ENCODE measurements at regions not wholly inside any gene's neighbourhood (a gene's known extent, or its start where the extent isn't known, plus 50 kb on each side); places are given as distances from the start of the nearest gene placed in this dataset.

DNA sequence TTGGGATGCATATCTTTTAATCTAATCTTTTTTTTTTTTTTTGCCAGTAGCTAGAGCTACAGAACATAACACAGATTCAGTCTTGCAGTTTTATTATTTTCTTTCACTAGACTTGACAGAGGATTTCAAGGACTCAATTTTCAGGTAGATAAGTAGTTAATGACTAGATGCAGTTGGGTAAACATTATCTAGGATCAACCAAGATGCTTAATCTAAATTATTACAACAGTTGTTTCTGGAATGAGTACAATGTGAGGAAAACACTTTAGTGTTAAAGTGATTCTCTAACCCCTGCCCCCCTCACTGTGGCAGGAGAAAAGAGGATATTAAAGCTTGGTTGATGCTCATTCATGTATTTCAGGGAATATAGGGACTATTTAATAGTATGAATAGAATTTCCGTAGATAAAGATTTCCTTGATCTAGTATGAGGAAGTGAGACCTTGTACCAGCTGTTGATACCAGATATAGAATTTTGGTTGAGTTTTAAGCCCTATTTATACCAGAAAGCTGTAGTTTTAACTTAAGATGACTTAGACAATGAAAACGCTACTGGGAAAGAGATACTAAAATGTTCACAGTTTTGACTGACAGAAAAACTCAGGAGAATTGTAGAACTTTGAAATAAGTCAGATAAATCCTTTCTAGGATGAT, 389.0 kb upstream of the C2CD4B start:
- peak; percentile 21 for DNase-seq

DNA sequence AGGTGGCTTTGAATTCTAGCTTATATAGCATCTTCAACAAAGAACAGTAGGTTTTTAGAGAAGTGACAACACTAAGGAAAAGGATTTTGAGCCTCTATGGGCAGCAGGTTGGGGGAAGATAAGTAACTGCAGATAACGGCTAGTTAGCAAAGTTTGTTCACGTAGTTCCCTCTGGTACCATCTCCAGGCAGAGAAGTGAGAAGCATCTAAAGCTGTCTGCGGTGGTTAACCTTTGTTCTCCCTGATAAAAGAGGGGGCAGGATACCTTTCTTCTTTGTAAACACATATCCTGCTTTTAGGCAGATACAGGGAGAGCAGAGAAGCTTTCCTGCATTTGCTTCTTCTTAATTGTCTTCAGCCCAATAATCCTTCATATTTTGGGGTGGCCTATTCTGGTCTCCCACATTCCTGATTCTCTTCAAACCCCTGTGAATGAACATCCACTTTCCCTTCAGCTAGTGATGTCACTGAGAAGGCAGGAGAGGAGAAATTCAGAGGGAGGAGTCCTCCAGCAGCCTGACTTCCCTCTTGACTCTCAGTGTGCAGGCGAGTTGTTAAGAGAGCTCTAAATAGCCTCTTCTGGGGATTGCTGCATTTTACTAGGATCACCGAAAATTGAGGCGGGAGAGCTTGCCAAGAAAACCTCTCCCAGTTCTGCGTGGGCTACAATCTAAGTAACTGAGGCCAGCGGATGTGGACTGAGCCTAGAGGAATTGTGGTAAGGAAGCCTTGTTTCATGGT, 393.7 kb upstream of the C2CD4B start:
- DNase-seq, result peak; percentile 53

DNA sequence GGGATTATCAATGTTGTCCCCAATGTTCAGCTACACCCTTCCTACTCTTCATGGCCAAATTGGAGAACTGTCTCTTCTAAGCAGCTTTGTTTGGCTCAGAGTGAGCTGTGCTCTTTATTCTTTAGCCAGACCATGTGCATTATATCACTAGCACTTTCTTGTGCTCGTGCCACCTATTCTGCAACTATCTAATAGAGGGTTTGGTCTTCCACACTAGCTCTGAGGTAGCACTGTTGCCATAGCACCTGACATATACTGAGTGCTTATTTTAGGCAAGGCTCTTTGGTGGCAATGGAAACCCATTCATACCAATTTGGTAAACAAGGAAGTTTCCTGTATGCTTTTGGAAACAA, 394.3 kb upstream of the C2CD4B start:
- no peak for DNase-seq

DNA sequence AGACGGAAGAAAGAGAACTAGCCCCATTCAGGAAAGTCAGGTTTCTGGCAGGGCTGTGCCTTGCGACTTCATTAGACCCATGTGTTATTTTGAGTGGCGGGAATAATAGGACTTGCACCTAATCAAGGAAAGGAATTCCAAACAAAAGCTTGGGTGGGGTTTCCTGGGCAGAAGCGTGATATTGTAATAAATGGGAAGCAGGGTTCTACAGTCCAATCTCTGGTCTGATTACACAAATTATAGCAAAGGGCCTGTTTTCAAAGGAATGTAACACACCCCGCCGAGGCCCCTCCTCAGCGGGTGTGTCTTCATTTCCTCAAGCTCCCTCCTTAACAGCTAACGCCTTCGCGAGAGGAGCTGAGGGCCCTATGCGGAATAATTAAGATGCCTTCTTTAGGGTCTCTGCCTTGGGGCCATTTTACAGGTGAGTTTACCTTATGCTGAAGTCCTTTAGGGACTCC, 396.0 kb upstream of the C2CD4B start:
- no peak for DNase-seq

DNA sequence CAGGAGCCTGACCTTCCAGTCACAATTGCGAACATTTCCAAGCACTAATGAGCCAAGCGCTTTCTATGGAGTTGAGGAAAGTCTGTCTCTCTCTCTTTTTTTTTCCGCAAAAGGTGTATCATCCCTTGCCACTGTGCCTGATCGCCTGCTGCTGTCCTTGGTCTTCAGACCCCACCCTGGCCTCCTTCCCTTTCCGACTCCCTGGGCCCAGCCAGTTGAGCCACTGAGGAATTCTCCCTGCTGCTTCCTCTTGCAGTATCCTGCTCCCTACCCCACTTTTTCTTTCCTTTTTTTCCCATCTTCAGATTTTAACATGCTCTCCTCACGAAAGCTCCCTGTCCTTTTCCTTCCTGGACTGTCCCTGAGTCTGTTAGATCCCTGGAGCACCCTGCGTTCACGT, 396.5 kb upstream of the C2CD4B start:
- no peak for DNase-seq

DNA sequence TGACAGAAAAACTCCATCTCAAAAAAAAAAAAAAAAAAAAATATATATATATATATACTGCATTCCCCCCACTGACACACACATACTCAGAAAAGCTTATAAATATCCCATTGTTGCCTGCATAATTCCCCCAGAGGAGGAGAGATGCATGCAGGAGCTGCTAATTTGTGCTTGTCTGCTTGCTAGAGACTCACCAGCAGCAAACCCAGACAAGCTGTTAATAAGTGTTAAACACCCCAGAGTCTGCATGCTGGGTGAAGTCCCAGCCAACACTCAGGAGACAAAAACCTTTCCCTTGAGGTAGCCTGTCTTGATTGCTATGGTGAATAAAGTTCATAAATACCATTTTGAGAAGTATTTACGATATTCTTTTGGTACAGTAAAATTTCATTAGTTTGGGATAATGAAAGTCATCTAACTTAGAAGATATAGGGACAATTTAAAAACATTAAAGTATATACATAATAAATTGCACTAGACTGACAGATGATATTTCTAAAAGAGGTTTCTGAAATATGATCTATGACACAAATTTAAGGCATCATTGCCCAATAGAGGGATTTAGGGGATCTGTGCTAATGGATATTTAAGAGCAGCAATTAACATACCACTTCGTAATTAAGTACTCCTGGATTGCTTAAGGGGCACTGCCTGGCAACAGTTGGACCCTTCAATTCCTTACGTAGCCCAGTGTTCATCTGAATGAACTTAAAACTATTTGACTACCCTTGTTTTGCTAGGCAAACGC, 400.0 kb upstream of the C2CD4B start:
- DNase-seq, result peak; percentile 53

DNA sequence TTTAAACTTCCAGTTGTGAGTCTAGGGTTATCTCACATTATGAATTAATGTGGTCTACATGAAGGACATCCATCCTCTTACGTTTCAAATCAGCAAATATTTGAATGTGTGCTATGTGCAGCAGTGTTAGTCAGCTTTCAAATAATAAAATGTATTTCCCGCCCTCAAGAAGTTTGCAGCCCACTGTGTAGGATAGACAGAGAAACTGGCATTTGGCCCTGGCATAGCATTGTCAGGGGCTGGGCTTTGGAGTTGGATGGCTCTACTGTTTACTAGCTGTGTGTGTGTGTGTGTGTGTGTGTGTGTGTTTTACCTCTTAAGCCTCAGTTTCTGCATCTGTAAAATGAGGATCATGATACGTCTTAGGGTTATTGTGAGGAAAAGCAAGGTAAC, 400.5 kb upstream of the C2CD4B start:
- DNase-seq, result peak; percentile 20

DNA sequence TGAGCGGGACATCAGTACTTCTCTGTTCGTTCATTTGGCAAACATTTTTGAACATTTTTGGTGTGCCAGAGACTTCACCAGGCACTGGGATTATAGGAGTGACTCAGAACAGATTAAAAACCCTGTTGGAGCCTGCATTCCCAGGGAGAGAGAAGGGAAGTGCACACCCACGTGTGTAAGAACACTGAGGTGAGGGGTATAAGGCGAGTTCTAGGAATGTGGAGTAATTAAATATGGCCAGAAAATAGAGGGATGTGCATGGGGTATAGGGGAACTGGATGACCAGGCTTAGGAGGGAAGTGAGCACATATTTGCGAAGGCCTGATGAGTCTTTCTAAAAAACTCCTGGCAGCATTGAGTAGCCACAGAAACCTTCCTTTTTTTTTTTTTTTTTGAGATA, 401.2 kb upstream of the C2CD4B start:
- no peak for DNase-seq

DNA sequence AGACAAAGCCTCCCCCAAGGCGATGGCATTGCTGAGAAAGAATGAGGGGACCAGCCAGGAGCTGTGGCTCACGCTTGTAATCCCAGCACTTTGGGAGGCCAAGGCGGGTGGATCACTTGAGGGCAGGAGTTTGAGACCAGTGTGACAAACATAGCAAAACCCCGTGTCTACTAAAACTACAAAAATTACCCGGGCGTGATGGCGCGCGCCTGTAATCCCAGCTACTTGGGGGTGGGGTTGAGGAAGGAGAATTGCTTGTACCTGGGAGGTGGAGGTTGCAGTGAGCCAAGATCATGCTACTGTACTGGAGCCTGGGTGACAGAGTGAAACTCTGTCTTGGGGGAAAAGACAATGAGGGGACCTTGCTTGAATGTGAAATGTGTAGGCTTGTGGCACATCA, 402.4 kb upstream of the C2CD4B start:
- no peak for DNase-seq

DNA sequence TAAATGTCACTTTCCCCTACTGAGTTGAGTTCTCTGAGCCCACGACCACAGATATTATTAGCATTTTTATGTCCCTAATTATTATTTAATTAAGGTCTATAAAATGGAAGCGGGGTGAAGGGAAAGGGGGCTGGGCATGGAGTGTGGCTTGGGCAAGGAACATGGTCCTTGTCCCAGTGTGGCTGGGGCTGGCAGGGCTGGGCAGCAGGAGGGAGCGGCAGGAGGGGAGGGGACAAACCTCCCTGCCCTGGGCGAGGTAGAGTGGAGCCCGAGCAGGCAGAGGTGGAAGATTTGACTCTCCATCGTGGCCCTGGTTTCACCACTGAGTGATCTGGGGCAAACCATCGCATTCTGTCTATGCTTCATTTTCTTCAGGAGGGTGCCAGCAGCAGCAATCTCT, 402.9 kb upstream of the C2CD4B start:
- DNase-seq, result no peak

DNA sequence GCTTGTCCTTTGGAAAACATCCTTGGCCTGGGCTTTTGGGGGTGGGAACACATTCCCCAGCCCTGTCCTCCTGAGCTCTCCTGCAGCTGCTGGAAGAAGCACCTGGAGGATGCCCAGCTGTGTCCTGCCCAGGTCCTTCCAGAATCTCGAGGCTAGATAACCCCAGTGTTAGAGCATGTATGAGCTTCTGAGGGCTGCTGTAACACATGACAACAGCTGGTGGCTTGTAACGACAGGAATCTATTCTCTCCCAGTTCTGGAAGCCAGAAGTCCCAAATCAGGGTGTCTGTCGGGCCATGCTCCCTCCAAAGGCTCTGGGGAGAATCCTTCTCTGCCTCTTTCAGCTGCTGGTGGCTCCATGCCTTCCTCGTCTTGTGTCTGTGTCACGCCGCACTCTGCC, 403.6 kb upstream of the C2CD4B start:
- DNase-seq, result no peak

DNA sequence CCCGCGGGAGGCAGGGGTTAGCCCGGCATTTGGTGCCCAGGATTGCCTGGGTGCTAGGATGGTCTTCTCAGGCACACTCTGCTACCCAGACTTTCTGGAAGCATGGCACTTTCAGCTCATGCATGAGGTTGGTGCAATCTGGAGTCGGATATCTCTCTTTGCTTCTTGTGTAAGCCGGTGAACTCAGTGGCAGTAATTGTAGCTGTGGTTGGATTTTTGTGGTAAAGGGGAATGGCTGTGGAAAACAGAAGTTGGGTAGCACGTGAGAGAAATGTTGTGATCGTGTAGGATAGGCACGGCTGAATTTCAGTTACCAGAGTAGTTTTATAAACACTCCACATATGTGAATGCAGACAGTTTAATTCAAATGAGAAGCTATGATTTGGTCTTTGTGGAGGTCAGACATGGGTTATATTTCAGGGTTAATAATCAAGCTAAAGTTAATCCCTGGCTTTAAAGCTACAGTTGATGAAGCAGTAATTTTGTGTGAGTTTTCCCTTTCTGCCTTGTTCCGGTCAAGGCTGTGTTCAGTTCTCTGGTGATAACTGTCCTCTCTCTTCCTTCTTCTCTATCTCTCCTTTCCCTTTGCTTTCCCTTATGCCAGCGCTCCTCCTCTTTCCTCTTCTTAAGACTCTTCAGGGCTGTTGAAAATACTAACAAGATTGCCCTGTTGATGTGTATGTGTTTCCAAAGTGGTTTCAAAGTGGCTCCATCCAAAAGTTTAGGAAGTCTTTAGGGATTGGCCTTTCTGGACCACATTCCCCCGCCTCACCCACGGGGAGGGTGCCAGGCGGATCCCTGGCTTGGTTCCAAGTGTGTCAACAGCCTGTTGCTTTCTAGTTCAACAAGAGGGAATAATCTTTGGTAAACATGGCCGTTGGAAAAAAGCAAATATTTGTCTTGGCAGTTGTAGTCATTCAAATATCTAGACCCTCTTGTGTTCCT, 404.6 kb upstream of the C2CD4B start:
- peak; percentile 85 for DNase-seq

DNA sequence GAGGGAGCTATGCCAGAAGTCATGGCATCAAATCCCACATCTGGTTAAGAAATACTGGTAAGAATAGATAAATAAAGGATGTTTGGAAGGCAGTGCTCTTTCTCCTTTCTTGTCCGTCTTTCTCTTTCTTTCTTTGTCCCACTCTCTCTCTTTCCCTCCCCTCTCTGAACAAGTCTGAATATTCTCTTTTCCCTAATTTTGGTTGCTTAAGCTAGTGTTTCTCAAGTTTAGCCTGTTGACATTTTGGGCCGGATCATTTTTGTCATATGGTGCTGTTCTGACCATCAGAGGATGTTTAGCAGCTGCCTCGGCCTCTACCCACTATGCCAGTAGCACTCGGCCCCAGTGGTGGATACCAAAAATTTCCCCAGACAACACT, 405.3 kb upstream of the C2CD4B start:
- no peak for DNase-seq

DNA sequence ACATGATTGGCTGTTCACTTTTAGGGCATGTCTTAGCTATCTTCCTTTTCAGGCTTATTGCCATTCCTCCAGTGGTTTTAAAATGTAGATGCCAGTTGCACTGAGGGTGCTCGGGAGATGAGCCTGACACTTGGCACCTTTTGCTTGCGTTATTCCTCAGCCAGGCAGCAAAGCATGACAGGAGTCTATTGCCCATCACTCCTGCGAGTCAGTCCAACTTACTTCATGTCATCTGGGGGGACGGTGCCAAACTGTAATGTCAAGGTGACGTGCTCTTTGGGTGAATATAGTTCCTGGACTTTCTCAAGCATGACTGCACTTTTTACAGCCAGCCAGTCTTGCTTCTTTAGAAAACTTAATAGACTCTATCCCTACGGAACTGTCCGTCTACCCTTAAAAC, 406.0 kb upstream of the C2CD4B start:
- DNase-seq, result no peak

DNA sequence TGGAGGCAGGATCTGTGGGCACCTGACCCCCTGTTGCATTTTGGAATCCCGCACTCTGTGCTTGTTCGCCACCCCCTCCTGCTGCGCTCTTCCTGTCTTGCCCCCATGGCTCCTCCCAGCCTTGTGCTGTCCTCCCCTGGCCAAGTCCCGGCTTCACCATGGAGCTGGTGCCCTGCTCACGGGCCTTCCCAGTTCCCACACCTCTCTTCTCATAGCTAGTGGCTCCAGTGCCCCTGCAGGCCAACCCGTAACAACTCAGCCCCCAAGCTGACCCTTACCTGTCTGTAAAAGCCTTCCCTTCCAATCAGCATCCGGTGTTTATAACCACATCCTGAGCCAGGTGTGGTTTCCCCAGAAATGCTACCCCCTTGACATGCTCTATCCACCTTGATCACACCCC, 407.7 kb upstream of the C2CD4B start:
- DNase-seq, result no peak

DNA sequence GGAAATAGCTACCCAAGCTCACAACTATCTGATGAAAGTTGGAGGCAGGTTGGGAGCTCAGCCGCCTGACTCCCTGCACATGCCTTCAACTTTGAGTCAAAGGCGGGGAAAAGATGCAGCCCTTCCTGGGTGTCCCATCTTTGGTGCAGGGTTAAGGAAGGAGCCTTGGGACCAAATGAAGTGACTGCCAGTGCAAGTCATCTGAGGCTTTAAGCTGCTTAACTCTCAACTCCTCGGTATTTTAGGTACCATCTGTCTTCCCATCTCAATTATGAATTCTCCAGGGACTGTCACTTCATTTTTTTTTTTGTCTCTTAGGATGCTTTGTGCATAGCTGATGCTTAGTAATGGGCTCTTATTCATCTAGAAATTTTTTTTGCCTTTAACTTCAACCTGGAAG, 408.8 kb upstream of the C2CD4B start:
- no peak for DNase-seq

DNA sequence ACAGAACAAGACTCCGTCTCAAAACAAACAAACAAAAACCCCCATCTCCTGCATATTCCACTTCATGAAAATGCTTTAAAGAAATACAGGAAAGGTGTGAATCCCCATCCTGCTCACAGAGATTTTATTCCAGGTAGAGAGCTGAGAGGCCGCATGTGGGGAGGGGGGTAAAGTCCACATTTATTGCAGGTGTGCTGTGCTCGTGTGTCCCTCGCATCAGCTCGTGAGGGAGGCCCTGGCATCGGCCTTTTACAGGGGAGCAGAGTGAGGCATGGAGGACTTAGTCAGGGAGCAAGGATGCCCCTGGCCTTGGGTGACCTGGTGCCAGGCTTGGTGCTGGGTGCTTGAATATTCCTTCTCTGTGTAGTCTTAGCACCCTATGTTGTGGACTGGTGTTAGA, 413.5 kb upstream of the C2CD4B start:
- DNase-seq, result no peak

DNA sequence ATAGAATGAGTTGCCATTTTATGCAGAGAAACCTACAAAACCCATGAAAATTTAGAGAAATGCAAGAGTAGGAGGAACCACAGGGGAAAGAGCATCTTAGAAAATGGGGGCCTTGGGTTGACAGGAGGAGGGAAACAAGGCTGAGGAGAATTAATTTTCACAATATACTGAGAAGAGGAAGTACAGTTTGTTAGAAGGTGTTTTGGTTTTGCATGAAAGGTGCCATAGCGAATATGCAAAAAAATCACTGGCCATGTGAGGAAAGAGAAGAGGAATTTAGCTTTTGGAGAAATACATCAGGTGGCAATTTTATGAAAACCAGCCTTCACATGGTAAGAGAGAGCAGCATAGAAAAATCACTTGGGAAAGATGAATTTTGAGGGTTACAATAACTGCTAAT, 413.9 kb upstream of the C2CD4B start:
- no peak for DNase-seq

DNA sequence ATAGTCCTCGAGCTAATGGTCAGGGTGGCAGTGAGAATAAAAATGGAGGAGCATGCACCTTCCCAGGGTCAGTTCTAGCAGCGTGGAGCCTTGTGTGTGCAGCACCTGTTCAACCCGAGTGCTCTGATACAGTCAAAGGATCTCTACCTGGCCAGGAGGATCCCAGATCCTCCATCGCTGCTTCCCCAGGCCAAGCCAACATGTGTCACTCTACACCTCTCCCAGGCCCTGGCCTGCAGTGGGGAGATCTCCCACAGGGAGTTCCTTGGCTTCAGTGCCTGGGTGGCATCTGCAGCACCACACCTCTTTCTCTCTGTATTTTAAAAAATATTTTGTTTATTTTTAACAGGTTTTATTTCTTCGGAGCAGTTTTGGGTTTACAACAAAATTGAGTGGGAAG, 414.8 kb upstream of the C2CD4B start:
- DNase-seq, result no peak

DNA sequence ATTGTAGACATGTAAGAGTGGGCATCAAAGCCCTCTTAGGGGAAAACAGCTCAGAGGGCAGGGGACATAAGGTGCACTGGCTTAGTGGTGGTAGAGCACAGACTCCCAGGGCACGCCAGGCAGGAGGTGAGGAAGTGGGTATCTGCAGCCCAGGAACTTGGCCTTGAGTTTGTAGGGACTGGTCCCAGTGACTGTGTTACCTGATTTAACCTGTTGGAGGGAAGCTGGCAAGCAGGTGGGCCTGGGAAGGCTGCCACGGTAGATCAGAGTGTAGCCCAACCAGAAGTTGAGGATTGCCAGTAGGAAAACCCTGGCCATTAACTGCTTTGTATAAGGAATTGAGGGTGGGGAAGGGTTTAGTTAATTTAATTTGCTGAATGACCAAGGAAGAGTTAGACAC, 417.5 kb upstream of the C2CD4B start:
- no peak for DNase-seq

DNA sequence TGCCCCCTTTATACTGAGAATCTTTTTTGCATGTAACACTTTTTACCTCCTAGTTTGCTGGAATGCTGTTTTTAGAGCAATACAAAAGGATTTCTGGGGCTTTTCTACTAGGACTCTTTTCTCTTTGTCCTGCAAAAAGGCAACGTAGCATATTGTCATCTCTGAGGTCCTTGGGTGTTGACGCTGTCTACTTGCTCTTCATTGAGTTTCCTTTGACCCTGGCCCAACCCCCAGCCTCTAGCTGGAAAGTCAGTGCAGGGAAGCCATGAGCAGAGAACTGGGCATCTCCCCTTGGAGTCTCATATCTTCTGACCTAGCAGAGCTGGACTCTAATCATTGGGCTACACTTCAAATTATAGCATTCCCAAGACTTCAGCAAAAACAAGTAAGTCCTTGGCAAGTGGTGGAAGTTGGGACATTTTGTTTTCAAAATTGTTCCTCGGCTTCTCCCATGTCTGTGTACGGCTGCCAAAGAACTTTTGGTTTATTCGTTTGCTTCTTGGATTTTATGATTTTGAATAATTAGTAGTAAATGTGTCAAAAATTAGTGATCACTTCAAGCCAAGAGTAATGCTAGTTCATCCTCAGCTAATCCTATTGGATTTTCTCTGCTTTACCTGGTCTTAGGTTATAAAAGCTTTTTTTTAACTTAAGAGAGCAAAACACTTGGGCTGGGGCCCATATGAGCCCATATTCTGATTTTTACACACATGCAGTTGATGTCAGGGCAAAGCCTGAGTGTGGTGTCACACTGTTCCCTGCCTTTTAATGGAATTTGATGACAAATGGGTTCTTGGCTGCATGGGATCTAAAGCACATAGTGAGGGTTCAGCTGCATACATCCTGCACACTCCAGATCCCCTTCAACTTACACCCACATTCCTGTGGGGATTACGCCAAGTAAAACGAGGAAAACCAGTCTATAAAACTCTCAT, 419.5 kb upstream of the C2CD4B start:
- no peak for DNase-seq

Measured in DMS79 treated with DMSO at 0.1 percent for 48 hours (cell line).